NCI-H446 (cell line): ENCODE measurements at regions not wholly inside any gene's neighbourhood (a gene's known extent, or its start where the extent isn't known, plus 50 kb on each side); places are given as distances from the start of the nearest gene placed in this dataset.
"Not testable (repeated sequence)": the region's sequence is repeated elsewhere in the genome, so short reads cannot be mapped to it uniquely, and the experiment has no call there.

ENCODE experiments used
- DNase-seq, 2 experiments: peaks; one replicate each; lab custom pipeline; 2025; lab: John Stamatoyannopoulos, UW

DNA sequence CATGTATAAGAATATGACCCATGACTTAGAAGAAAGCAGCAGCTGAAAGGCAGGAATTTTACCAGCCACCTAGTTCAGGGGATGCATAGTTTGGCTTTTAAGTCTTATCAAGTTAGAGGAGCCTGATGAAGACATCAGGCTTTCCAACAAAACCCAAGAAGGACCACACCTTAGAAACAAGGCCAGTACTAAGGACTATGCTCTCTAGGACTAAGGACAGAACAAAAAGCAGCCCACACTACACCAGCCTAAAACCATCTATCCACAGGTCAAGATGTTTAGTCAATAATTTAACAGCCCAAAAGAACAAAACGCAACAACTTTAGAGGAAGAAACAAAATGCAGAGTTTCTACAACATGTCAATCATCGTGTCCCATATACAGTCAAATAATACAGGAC lies 408.9 kb upstream of the RGMB start:
- no peak for DNase-seq

DNA sequence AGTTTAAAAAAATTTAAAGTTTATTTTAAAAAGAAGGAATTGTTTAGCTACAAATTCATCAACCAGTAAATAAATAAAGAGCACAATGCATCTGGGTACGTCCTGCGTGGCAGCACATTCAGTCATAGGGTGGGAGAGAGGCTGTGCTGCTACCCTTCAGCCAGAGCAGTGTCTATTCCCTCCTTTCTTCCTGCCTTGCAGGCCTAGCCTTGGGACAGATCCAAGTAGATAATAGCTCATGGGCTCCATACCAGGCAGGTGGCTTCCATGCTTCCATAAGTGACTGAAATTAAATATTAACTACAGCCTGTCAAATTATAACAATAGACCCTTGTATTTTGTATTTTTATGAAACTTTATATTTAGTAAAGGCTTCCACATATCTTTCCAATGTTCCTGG lies 408.3 kb upstream of the RGMB start:
- DNase-seq, result no peak

DNA sequence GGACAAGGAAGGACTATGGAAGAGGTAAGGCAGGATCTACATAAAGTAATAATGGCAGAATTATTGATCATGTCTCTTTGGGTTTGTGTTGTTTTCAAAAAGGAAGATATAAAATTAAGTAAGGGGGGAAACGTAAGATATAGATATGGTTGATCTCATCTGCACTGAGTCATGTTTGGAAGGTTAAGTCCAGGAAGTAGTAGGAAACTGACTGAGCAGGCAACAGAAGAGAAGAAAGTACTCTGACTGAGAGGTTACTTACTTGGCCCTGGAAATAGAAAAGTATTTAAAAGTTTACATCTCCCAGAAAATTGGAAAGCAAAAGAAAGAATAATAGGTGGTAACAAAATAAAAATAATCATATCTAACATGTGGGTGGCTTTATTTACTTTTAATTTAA lies 405.3 kb upstream of the RGMB start:
- no peak for DNase-seq

DNA sequence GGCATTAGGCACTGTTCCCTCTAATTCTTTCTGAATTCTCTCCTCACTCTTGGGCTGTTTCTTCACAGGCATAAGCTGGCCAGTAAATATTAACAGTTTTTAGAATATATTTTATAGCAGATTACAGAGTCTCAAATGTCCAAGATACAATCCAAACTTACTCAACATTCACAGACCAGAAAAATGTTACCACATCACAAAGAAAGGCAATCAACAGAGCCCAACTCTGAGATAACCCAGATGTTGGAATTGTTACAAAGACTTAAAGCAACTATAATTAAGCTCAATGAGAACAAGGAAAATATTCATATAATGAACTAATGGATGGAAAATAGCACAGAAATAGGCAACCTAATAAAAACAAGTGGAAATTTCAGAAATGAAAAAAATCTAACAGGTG lies 401.1 kb upstream of the RGMB start:
- no peak for DNase-seq

DNA sequence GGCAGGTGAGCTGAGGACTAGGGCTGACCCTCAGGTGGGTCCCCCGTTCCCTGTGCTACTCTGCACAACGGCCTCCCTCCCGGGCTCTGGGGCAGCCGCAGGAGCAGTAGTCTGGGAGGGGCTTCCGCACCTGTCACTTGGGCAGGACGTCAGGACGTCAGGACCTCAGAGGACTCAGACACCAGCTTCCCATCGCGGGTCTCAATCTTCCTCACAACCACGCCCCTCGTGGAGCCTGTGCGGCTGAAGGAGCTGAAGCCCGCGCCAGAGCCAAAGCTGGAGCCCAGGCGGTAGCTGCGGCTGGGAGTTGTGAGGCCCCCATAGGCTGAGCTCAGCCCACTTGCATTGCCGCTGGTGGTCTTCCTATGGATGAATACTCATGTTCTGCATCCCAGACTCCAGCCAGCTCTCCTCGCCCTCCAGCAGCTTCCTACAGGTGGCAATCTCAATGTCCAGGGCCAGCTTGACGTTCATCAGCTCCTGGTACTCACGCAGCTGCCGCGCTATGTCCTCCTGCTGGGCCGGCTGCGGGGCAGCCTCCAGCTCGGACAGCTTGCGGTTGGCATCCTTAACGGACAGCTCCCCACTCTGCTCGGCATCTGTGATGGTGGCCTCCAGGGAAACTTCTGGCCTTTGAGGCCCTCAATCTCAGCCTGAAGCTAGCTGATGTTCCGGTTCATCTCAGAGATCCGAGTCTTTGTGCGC lies 381.4 kb upstream of the RGMB start:
- no peak for DNase-seq

DNA sequence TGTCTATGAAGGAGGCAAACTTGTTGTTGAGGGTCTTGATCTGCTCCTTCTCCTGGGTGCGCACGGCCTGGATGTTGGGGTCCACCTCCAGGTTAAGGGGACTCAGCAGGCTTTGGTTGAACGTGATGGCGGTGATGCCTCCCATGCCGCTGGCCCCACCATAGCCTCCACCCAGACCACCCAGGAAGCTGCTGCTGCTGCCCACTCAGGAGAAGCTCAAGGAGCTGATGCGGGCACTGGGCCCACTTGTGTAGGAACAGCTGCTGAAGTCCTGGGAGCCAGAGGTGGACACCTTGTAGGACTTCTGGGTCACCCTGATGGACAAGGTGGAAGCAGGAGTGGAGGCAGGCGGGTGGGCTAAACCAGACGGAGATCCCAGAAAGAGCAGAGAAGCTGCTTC lies 380.3 kb upstream of the RGMB start:
- DNase-seq, result not testable (repeated sequence)

DNA sequence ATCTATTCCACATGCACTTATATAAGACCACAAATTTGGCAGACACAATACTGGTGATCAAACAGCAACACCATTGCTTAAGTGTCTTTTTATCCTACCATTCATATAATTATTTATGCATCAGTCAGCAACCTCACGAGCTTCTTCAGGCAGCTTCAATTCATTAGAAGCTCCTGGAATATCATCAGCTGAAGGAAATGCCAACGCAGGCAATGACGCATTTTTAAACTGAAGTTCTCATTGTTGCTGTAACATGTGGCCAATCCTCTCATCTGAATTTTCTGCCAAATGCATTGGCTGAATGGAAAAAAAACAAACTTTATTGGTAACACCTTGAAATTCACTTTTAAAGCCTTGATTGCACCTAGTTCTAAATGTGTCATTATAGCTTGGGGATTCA lies 376.4 kb upstream of the RGMB start:
- DNase-seq, result no peak

DNA sequence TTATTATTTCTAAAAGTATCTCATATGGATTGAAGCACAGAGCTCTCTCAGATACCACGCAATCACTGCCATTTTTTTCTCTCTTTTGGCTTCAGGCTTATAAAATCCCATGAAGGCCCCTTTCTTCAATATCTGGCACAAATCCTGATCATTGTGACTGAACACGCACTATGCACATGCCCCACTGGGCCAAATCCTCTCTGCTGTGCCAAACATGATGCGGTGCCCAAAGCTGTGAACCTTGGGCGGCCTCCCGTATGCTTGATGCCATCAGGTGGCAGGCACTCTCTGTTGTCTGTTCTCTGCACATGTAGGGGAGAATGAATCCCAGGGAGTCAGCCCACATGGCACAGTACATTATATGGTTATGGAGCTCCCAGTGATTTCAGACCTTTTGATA lies 375.0 kb upstream of the RGMB start:
- DNase-seq, result peak in 1 of 2 experiments; percentile 52

DNA sequence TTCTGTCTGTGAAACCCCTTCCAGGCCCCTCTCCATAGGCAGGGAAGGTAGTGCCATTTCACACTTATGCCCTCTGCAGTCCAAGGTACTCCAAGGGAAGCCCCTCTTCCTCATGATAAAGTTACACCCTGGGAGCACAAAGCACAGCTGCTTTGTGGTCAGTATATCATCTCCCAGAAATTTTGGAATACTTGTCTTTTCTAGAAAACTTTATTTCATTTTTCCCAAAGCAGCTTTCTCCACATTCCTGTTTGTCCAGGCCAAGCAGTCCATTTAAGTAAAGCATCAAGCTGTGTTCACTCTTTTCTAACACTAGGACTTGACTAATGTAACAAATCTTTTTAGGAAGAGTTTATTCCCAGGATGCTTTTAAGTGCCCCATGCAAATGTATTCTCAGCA lies 371.8 kb upstream of the RGMB start:
- DNase-seq, result no peak

DNA sequence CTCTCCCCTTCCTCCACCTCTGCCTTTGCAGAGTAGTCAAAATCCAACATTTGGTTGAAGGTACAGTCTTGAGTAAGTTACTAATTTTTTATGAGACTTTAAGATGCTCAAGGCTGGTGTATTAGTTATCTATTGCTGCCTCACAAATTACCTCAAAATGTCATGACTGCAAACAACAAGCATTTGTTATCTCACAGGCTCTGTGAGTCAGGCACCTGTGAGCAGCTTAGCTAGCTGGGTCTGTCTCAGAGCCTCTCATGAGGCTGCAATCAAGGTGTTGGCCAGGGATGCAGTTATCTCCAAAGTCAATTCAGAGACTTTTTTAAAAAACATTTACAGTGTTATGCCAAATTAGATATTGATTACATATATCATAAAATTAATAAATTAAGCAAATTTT lies 371.3 kb upstream of the RGMB start:
- DNase-seq, result no peak

DNA sequence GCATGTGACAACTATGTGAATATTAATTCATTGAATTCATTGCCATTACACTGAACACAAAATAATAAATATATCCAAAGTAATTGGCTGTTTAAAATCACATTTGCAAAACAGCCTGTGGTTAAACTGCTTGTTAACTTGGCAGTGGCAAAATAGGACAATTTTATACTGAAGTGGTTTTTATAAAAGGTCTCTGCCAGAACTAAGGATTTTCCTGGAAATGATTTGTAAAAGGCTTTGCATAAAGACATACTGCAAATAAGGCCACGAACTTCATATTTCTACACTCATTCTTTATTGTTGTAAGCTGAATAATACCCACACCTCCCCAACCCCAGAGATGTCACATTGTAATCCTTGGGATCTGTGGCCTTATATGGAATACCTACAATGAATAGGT lies 370.3 kb upstream of the RGMB start:
- DNase-seq, result no peak

DNA sequence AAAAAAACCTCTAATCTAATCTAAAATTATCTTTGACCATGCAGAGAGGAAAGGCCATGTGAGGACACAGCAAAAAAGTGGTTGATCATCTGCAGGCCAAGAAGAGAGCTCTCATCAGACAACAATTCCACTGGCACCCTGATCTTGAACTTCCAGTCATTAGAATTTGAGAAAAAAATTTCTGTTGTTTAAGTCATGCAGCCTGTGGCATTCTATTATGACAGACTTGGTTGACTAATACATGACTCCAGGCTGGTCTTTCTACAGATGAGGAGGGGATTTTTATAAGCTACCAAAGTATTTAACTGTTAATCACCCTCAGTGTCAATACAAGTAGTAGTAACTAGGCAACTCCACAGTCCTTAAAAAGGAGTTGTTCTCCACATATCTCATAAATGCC lies 358.5 kb upstream of the RGMB start:
- no peak for DNase-seq

DNA sequence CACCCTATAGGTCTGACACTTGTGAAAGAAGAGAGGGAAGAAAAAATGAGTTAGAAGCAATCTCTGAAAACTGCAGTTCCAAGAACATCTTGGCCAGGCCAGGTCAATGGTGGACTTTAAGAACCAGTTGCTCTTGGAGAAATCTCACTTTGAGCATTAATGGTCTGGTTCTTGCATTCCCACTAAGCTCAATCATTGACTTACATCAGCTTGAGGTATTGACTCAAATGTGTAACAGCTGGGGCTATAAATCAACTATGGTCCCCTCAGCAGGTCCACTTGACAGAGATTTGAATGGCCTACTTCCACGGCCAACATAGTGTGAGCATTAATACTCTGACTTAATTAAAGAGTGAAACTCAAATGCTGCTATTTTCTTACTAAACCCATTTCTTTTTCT lies 357.8 kb upstream of the RGMB start:
- no peak for DNase-seq

DNA sequence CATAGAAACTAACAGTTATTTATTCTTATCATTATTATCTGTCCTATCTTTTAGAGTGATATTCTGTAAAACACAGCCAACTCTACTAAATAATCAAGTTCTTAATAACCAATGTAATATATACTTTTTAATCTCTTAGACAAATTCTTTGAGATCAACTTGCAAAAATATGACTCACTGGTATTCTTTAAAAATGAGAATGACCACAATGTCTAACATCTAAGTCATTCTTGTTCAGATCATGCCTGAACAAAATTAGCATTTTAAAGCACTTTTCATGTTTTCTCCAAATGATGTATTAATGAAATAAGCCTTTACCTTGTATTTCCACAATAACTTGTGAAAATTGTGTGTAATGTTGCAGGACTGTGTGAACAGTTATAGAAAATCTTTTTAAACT lies 356.9 kb upstream of the RGMB start:
- no peak for DNase-seq

DNA sequence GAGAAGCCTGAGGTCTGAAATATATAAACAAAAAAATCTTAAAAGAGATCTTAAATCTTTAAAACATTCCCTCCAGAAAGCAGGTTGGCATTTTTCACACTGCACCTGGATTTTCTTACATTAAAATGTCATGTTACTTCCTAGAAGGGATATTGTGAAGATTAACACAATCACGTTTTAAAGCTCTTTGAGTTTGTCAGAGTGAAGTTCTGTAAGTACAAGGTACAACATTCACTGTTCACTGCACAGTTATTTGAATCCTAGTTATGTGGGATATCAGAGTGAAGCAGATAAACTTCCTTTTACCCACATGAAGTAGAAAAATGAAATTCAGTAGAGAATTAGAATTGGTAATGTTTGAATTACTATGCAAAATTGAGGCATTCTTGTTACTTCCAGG lies 353.6 kb upstream of the RGMB start:
- DNase-seq, result no peak

DNA sequence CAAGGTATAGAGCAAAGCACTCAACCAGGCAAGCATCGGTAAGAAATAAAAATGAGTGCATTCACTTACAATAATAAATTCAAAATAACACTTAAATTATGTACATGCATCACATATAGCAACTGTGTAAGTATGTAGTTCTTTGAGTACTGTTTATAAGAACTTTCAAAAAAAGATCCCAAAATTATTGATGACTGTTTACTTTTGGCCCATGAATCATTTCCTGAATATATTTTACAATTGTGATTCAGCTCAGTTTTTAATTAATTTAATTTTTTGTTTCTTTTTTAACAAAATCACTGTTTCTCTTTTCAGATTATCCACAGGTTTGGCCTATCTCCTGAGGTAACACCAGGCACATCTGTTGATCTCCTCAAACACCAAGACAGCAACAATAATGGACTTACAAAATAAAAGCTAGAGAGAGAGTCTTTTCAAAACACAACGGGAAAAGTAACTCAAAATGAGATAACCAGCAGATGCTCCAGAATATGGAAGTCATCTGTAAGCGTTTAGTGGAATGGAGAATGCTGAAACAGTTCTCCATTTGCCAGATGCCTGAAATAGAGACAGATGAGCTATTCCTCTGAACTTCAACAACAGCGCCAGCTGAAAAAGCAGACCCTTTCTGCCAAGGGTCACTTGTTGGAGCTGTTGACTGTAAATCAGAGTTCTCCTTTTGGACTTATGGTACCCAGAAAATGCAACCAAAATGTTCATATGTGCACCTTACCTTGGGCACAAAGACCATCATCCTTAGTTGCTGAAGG lies 348.6 kb upstream of the RGMB start:
- DNase-seq, result no peak

DNA sequence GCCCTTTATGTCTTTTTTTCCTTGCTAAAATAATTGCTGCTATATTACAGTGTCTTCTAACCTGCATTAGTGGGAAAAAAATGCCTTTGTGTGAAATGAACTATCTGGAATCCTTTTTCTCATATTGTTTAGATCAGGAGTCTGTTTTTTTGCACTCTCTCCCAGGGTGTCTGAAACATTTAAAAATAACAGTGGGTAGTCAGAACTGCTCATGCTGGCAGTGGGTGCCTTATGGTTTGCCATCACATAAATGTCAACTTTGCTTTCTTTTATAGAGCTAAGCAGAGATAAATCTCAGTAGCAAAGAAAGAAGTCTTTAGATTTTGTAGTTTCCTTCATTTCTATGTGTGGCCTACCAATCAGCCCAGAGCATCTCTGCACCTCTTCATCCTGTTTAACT lies 347.8 kb upstream of the RGMB start:
- DNase-seq, result no peak

DNA sequence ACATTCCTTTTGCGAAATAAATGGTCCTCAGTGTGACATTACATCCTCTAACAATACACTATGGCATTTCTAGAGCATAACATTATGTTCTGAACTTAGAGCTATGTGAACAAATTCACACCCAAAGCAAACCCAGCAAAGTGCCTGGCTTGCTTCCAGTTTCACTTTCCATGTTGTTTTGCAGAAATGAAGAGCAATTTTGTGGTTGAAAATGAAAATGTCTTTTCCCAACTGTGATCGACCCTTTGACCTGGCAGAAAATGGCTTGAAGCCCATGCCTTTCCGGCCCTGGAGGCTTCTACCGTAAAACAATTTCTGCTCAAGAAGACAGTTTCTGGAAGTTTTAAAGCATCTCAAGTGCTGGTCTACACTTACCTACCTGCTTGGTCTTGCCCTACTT lies 344.7 kb upstream of the RGMB start:
- DNase-seq, result no peak

DNA sequence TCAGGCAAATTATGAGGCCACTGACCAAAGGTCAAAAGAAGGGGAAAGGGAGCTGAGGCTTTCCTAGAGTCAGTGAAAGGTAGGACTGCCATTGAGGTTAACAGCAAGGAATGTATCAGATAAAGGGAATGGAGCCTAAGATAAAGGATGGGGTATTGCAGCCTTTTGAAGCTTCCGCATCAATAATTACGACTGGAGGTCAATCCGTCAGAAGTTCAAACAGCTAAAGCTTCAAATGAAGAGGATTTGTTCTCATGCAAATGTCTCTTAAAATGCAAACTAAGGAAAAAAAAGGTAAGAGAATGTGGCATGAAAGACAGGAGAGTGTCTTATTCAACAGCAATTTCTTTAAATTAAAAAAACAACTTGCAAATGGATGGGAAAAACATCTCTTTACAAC lies 341.1 kb upstream of the RGMB start:
- no peak for DNase-seq

DNA sequence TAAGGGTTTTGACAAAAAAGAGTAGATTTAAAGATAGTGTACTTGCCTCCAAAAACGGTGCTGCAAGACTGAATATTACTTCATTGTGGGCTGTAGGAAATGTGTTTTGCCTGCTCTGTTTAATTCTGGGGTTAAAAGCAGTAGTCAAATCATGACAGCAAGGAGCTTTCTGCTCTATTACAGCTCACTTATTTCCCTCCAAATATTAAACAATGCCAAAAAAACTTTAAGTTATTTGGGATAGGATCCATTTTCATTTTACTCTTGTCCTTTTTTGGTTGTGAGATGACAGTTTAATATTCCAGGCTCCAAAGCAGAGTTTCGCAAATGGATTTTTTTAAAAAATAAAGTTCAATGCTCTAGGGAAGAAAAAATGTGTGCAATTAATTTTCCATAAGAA lies 340.4 kb upstream of the RGMB start:
- no peak for DNase-seq

DNA sequence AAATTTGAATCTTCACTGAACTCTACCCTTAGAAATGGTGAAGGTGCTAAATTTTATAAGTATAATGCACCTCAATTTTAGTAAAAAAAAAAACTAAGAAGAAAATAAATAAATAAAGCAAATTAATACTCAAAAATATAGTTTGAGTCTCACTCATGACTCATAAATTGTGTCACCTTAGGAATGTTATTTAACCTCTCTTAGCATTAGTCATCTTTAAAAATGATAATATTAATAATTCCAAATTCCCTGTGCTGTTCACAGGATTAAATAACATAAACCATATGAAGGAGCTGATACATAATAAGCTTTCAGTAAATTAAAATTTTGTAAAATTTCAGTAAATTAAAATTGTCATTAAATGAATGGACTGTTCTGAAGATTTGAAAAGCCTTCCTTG lies 339.8 kb upstream of the RGMB start:
- no peak for DNase-seq

DNA sequence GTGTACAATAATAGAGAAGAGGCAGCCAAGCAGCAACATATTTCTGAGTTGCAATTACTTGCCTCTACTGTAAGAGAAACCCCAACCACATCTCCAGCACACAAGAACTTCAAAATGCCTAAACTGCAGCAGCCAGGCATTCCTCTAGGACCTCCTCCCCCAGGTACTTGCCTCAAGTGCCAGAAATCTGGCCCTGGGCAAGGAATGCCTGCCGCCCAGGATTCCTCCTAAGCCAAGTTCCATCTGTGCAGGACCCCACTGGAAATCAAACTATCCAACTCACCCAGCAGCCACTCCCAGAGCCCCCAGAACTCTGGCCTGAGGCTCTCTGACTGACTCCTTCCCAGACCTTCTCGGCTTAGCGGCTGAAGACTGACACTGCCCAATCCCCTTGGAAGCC lies 336.8 kb upstream of the RGMB start:
- no peak for DNase-seq

DNA sequence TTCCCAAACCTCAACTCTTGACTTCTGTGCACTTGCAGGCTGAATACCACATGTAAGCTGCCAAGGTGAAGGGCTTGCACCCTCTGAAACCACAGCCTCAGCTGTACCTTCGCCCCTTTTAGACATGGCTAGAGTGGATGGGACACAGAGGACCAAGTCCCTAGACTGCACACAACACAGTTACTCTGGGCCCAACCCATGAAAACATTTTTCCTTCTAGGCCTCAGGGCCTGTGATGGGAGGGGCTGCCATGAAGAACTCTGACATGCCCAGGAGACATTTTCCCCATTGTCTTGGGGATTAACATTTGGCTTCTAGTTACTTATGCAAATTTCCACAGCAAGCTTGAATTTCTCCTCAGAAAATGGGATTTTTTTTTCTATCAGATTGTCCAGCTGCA lies 331.0 kb upstream of the RGMB start:
- no peak for DNase-seq

DNA sequence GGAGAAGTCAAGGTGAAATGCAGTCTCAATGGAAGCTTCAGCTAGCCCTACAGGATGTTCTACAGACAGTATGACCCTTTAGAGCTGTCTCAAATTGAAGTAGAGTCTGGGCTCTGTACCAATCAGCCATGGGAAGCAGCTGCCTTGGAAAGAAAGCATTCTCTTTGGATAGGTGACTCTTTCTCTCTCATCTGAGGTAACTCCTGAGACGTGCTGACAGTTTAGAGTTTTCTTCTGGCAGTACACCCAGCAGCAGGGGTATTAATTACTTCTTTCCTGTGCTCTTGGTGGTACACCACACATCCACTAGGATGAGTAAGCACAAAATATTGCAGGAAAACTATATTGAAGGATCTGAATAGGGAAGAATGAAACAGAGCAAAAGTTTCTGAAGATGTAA lies 329.6 kb upstream of the RGMB start:
- DNase-seq, result no peak
